ENCODE measurements at regions not wholly inside any gene's neighbourhood (a gene's known extent, or its start where the extent isn't known, plus 50 kb on each side); places are given as distances from the start of the nearest gene placed in this dataset.

GRCh38 chr14:51488569-51489220 is 163.0 kb upstream of the FRMD6 start:
- TF ChIP-seq, protein P1, sequence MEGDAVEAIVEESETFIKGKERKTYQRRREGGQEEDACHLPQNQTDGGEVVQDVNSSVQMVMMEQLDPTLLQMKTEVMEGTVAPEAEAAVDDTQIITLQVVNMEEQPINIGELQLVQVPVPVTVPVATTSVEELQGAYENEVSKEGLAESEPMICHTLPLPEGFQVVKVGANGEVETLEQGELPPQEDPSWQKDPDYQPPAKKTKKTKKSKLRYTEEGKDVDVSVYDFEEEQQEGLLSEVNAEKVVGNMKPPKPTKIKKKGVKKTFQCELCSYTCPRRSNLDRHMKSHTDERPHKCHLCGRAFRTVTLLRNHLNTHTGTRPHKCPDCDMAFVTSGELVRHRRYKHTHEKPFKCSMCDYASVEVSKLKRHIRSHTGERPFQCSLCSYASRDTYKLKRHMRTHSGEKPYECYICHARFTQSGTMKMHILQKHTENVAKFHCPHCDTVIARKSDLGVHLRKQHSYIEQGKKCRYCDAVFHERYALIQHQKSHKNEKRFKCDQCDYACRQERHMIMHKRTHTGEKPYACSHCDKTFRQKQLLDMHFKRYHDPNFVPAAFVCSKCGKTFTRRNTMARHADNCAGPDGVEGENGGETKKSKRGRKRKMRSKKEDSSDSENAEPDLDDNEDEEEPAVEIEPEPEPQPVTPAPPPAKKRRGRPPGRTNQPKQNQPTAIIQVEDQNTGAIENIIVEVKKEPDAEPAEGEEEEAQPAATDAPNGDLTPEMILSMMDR (tag by site-specific recombination; IDR thresholded peaks at IDR 0.05) = no peak
- TF ChIP-seq PRDM10 (tag by site-specific recombination; IDR thresholded peaks at IDR 0.05) (no peak), ZNF747 (tag by site-specific recombination; IDR thresholded peaks at IDR 0.05) (no peak), ZBTB7A (tag by site-specific recombination; IDR thresholded peaks at IDR 0.05; ENCODE audit: low read depth) (no peak), HOXA7 (CRISPR knock-in tag; IDR thresholded peaks at IDR 0.05; ENCODE audit: borderline replicate concordance) (no peak), ZNF707 (tag by site-specific recombination; IDR thresholded peaks at IDR 0.05) (no peak), ZNF571 (tag by site-specific recombination; IDR thresholded peaks at IDR 0.05) (no peak), KLF9 (tag by site-specific recombination; IDR thresholded peaks at IDR 0.05; ENCODE audit: low read depth) (no peak), TCF7L2 (IDR thresholded peaks at IDR 0.05; ENCODE audit: borderline replicate concordance, low read depth, low read length) (no peak), ZNF174 (tag by site-specific recombination; IDR thresholded peaks at IDR 0.05) (no peak), GLIS1 (tag by site-specific recombination; IDR thresholded peaks at IDR 0.05) (no peak)
- TF ChIP-seq, protein P2, sequence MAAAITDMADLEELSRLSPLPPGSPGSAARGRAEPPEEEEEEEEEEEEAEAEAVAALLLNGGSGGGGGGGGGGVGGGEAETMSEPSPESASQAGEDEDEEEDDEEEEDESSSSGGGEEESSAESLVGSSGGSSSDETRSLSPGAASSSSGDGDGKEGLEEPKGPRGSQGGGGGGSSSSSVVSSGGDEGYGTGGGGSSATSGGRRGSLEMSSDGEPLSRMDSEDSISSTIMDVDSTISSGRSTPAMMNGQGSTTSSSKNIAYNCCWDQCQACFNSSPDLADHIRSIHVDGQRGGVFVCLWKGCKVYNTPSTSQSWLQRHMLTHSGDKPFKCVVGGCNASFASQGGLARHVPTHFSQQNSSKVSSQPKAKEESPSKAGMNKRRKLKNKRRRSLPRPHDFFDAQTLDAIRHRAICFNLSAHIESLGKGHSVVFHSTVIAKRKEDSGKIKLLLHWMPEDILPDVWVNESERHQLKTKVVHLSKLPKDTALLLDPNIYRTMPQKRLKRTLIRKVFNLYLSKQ (tag by site-specific recombination; IDR thresholded peaks at IDR 0.05; ENCODE audit: borderline replicate concordance) = no peak
- TF ChIP-seq, protein P3, sequence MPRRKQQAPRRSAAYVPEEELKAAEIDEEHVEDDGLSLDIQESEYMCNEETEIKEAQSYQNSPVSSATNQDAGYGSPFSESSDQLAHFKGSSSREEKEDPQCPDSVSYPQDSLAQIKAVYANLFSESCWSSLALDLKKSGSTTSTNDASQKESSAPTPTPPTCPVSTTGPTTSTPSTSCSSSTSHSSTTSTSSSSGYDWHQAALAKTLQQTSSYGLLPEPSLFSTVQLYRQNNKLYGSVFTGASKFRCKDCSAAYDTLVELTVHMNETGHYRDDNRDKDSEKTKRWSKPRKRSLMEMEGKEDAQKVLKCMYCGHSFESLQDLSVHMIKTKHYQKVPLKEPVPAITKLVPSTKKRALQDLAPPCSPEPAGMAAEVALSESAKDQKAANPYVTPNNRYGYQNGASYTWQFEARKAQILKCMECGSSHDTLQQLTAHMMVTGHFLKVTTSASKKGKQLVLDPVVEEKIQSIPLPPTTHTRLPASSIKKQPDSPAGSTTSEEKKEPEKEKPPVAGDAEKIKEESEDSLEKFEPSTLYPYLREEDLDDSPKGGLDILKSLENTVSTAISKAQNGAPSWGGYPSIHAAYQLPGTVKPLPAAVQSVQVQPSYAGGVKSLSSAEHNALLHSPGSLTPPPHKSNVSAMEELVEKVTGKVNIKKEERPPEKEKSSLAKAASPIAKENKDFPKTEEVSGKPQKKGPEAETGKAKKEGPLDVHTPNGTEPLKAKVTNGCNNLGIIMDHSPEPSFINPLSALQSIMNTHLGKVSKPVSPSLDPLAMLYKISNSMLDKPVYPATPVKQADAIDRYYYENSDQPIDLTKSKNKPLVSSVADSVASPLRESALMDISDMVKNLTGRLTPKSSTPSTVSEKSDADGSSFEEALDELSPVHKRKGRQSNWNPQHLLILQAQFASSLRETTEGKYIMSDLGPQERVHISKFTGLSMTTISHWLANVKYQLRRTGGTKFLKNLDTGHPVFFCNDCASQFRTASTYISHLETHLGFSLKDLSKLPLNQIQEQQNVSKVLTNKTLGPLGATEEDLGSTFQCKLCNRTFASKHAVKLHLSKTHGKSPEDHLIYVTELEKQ (tag by site-specific recombination; IDR thresholded peaks at IDR 0.05; ENCODE audit: borderline replicate concordance) = no peak
